Lung (tissue), 11 donors: ENCODE measurements at regions not wholly inside any gene's neighbourhood (a gene's known extent, or its start where the extent isn't known, plus 50 kb on each side); places are given as distances from the start of the nearest gene placed in this dataset.

Experiments used
- ATAC-seq: fragments of 200-7000 bp; cut with Tn5 transposase; one replicate; pipeline ENCODE4 v1.9.1; 2020; ENCODE audit warnings: moderate number of reproducible peaks; ENCODE audit not compliant: insufficient read depth, low FRiP score
- DNase-seq, 3 donors: peaks; one replicate each; pipeline ENCODE4 v3.0.0-alpha.2; 2013 to 2017
- H3K27ac ChIP-seq, 2 donors: one replicate each; pipeline ENCODE4 v1.5.1; 2013; ENCODE audit warnings: mild to moderate bottlenecking in 2 of 2, moderate library complexity in 2 of 2, control low read depth in 1 of 2, inconsistent platforms in 1 of 2, low read depth in 1 of 2, low read length in 1 of 2
- H3K27me3 ChIP-seq, 3 donors: one replicate each; pipeline ENCODE4 v1.5.1; 2013; ENCODE audit warnings: low read length in 2 of 3; ENCODE audit not compliant: control insufficient read depth in 3 of 3, insufficient read depth in 3 of 3
- H3K36me3 ChIP-seq, 4 donors: one replicate each; pipeline ENCODE4 v1.5.1; 2013; ENCODE audit warnings: low read length in 4 of 4, mild to moderate bottlenecking in 1 of 4, moderate library complexity in 1 of 4; ENCODE audit not compliant: control insufficient read depth in 4 of 4, insufficient read depth in 4 of 4
- H3K4me1 ChIP-seq, 5 donors: one replicate each; pipeline ENCODE4 v1.5.1; 2013; ENCODE audit warnings: low read length in 5 of 5, mild to moderate bottlenecking in 2 of 5, moderate library complexity in 1 of 5; ENCODE audit not compliant: control insufficient read depth in 5 of 5, insufficient read depth in 5 of 5
- H3K4me3 ChIP-seq: one replicate; pipeline ENCODE4 v1.5.1; 2013; ENCODE audit warnings: mild to moderate bottlenecking, control low read depth, moderate library complexity
- H3K9ac ChIP-seq, 2 donors: one replicate each; pipeline ENCODE4 v1.5.1; 2013; ENCODE audit warnings: low read length in 2 of 2, control low read depth in 1 of 2; ENCODE audit not compliant: insufficient read depth in 1 of 2
- H3K9me3 ChIP-seq, 4 donors: one replicate each; pipeline ENCODE4 v1.5.1; 2013; ENCODE audit warnings: low read length in 3 of 4, mild to moderate bottlenecking in 1 of 4, moderate library complexity in 1 of 4; ENCODE audit not compliant: control insufficient read depth in 4 of 4, insufficient read depth in 3 of 4
- WGBS, 2 donors: extraction: QIAGEN DNeasy Blood & Tissue Kit; methylation state at CpG; one replicate each; pipeline ENCODE4 v1.1.7; 2013; 5-methylcytosine and 5-hydroxymethylcytosine counted together
- TF ChIP-seq, protein P1 (sequence below): IDR thresholded peaks from 2 replicates; pipeline ENCODE4 v1.5.1; 2012; ENCODE audit warnings: mild to moderate bottlenecking; ENCODE audit errors: control extremely low read depth, extremely low read depth
- donor health status: control.
- donor health status: control.
- donor health status: Bipolar disorder and iron deficiency.
- donor health status: healthy.
- donor health status: DM: yes; HTN: yes; CAD: no.

DNA sequence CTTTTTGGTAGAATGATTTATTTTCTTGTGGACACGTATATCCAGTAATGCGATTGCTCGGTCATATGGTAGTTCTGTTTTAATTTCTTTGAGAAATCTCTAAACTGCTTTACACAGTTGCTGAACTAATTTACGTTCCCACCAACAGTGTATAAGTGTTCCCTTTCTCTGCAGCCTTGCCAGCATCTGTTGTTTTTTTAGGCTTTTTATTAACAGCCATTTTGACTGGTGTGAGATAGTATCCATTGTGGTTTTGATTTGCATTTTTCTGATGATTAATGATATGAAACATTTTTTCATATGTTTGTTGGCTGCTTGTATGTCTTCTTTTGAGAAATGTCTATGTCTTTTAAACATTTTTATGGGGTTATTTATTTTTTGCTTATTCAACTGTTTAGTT, 196.7 kb downstream of the MOXD1 start:
- H3K4me3 ChIP-seq, result no peak overlapping the region

DNA sequence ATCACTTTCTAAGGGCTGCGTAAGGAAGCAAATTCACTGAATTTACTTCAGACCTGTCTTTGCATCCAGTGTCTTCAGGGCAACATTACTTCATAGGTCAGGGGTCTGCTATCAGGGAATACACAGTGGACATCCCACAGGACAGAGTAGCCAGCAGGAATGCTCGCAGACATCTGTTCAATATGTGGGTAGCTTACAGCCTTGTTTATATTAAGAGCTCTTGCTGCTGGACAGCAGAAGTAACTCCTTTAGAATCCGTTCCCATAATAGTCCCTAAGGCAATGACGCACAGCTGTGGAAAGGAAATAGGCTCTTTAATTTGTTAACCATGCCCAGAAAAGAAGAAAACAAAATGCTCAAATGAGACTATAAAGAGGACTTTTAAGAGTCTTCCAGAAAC, 198.7 kb downstream of the MOXD1 start:
- no peaks in the 10 kb centered on the region for H3K27me3 ChIP-seq
- DNase-seq (peak; percentile 20 to 71 (median 54)), ATAC-seq (no peak)
- no peak overlapping the region for H3K9ac ChIP-seq
- peaks cover 0 to 2% (median 0%) of the 10 kb centered on the region in 5 donors for H3K4me1 ChIP-seq
- 66 to 73% methylated on average over 4 of the region's 4 CpGs for WGBS, 2 donors
- no peak overlapping the region for H3K4me3 ChIP-seq
- H3K27ac ChIP-seq, result no peak overlapping the region
- no peaks in the 10 kb centered on the region for H3K36me3 ChIP-seq
- H3K9me3 ChIP-seq, result no peaks in the 10 kb centered on the region
- TF ChIP-seq, protein P1, sequence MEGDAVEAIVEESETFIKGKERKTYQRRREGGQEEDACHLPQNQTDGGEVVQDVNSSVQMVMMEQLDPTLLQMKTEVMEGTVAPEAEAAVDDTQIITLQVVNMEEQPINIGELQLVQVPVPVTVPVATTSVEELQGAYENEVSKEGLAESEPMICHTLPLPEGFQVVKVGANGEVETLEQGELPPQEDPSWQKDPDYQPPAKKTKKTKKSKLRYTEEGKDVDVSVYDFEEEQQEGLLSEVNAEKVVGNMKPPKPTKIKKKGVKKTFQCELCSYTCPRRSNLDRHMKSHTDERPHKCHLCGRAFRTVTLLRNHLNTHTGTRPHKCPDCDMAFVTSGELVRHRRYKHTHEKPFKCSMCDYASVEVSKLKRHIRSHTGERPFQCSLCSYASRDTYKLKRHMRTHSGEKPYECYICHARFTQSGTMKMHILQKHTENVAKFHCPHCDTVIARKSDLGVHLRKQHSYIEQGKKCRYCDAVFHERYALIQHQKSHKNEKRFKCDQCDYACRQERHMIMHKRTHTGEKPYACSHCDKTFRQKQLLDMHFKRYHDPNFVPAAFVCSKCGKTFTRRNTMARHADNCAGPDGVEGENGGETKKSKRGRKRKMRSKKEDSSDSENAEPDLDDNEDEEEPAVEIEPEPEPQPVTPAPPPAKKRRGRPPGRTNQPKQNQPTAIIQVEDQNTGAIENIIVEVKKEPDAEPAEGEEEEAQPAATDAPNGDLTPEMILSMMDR, result no peak

More for the DNA sequence above, 196.7 kb downstream of the MOXD1 start:
- TF ChIP-seq, protein P1, result no peak
- no peak for ATAC-seq
- Histone ChIP-seq H3K27me3 (no peaks in the 10 kb centered on the region), H3K27ac (no peak overlapping the region), H3K36me3 (no peaks in the 10 kb centered on the region), H3K4me1 (no peaks in the 10 kb centered on the region), H3K9me3 (no peaks in the 10 kb centered on the region), H3K9ac (no peak overlapping the region)
- DNase-seq, result no peak
- WGBS, 2 donors, result 93% methylated on average over 4 of the region's 4 CpGs

DNA sequence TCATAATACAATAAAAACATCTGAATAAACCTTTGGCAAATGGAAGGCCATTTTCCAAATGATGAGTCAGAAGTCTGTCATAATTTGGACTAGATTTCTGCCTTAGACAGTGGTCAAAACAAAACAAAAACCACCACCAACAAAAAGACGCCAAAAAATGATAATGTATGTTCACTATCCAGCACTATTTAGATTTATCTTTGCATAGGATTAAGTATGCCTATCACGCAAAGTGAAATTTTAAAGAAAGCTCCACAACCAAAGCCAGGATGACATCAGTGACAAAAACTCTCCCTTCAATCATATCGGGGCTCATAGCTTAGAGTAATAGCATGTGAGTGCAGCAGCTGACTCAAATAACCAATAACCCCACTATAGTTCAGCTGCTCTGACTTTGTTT, 201.9 kb downstream of the MOXD1 start:
- H3K9ac ChIP-seq, result no peak overlapping the region
- peaks cover 0 to 5% (median 0%) of the 10 kb centered on the region in 4 donors for H3K9me3 ChIP-seq
- no peak overlapping the region for H3K4me3 ChIP-seq
- H3K27ac ChIP-seq, result peak overlapping the region in 1 of 2 donors; percentile 48
- no peak for DNase-seq
- no peaks in the 10 kb centered on the region for H3K27me3 ChIP-seq
- no peaks in the 10 kb centered on the region for H3K36me3 ChIP-seq
- peaks cover 0 to 2% (median 0%) of the 10 kb centered on the region in 5 donors for H3K4me1 ChIP-seq
- no peak for ATAC-seq
- 89 to 92% methylated on average over 3 of the region's 3 CpGs for WGBS, 2 donors
- TF ChIP-seq, protein P1, result no peak

DNA sequence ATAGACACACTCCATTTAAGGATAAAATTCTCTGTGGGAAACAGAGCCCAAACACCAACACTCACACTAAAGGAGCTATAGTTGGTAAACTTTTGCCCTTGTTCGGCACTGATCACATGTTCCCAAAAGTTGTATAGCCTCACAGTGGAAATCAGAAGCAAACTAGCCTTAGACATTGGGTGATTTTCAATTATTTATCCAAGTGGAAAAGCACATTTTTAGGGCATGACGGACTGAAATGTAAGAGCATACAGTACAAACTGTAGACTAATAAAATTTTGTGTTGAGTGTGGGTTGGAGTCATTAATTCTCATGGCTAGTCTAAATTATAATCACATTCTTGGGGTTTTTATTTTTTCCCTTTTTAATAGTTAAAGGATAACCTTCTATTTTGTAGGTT, 202.4 kb downstream of the MOXD1 start:
- Histone ChIP-seq H3K36me3 (no peaks in the 10 kb centered on the region), H3K27ac (no peak overlapping the region), H3K9me3 (peaks cover 0 to 5% (median 0%) of the 10 kb centered on the region in 4 donors), H3K4me1 (peaks cover 0 to 2% (median 0%) of the 10 kb centered on the region in 5 donors), H3K4me3 (no peak overlapping the region), H3K9ac (no peak overlapping the region), H3K27me3 (no peaks in the 10 kb centered on the region)
- ATAC-seq (no peak), DNase-seq (no peak)
- TF ChIP-seq, protein P1, result no peak
- WGBS, 2 donors, result 88 to 92% methylated on average over 2 of the region's 2 CpGs
